ENCODE measurements at regions not wholly inside any gene's neighbourhood (a gene's known extent, or its start where the extent isn't known, plus 50 kb on each side); places are given as distances from the start of the nearest gene placed in this dataset.

- peak; percentile 10 for DNase-seq
- 87 to 88% methylated on average over 11 of the region's 11 CpGs for WGBS, 2 donors
- TF ChIP-seq CTCF (IDR thresholded peaks at IDR 0.05) (no peak), POLR2A (IDR thresholded peaks at IDR 0.05) (no peak)
- Histone ChIP-seq H3K27me3 (no peaks in the 10 kb centered on the region), H3K36me3 (ENCODE audit: low read depth, missing control alignments) (no peaks in the 10 kb centered on the region), H3K4me1 (no peaks in the 10 kb centered on the region), H3K9me3 (no peaks in the 10 kb centered on the region), H3K4me3 (no peak overlapping the region), H3K27ac (no peak overlapping the region)
- intact Hi-C loops (cut with DNase I; ENCODE audit: low total_unique reads) = no loop called here
Observed at GRCh38 chr6:170031684-170032121, 259.2 kb downstream of the DLL1 start.

DNA sequence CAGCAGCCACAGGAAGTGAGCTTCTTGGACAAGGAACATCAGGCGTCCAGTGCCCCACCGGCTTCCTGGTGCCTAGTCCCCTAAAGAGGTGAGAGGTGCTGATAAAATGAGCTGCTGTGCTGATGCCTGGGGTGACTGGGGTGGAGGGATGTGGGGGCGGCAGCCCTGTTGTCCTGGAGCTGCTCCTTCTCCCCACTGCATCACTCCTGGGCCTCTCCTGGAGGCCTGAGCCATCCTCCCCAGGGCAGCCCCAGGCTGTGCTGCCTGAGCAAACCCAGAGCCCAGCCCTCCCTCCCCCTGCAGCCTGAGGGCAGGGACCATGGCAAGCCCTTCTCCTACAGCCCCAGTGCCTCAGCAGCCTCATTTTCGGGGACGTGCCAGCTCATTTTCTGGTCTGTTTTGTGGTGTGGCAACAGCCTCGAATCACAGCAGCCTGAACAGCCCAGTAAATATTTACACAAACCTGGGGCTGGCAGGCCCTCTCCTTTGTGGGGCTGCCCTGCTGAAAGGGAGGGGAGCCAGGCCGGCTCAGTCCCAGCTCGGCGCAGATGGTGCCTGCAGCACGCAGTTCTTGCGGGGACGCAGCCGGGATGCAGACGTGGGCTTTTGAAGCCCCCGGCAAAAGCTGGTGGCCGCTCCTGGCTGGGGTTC, 259.9 kb downstream of the DLL1 start:
- TF ChIP-seq CTCF (IDR thresholded peaks at IDR 0.05) (no peak), POLR2A (IDR thresholded peaks at IDR 0.05) (no peak)
- 93% methylated on average over 15 to 16 of the region's 16 CpGs for WGBS, 2 donors
- intact Hi-C loops (cut with DNase I; ENCODE audit: low total_unique reads) = no loop called here
- Histone ChIP-seq H3K4me3 (no peak overlapping the region), H3K27me3 (no peaks in the 10 kb centered on the region), H3K4me1 (no peaks in the 10 kb centered on the region), H3K27ac (no peak overlapping the region), H3K9me3 (no peaks in the 10 kb centered on the region), H3K36me3 (ENCODE audit: low read depth, missing control alignments) (no peaks in the 10 kb centered on the region)
- DNase-seq = peak; percentile 6

DNA sequence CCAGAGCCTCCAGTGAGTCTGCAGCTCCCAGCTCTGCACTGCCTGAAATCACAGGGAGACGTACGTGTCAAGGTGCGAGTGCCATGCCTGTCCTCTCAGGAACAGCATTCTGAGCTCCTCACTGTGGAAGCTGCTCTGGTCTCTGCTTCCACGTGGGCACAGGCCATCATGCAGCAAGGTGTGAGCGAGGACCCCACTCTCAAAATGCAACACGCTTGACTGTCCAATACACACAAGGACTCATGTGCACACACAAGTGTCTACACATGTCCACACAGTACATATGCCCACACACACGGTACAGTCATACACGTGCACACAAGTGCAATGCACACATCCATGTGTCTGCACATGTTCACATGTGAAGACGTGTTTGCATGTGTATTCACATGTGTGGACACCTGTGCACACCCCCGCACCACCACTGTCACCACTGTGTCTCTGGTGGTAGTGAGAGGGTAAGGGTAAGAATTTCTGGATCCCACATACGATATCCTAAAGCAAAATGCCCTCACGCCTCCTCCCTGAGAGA, 260.5 kb downstream of the DLL1 start:
- H3K9me3 ChIP-seq = no peaks in the 10 kb centered on the region
- no peak for TF ChIP-seq POLR2A (IDR thresholded peaks at IDR 0.05)
- no peak for TF ChIP-seq CTCF (IDR thresholded peaks at IDR 0.05)
- H3K27ac ChIP-seq = no peak overlapping the region
- no peaks in the 10 kb centered on the region for H3K4me1 ChIP-seq
- intact Hi-C loops (cut with DNase I; ENCODE audit: low total_unique reads) = no loop called here
- DNase-seq = peak; percentile 7
- H3K4me3 ChIP-seq = no peak overlapping the region
- WGBS, 2 donors = 91 to 98% methylated on average over 10 to 12 of the region's 12 CpGs
- H3K36me3 ChIP-seq (ENCODE audit: low read depth, missing control alignments) = no peaks in the 10 kb centered on the region
- no peaks in the 10 kb centered on the region for H3K27me3 ChIP-seq

- no peak for TF ChIP-seq POLR2A (IDR thresholded peaks at IDR 0.05)
- TF ChIP-seq CTCF (IDR thresholded peaks at IDR 0.05) = no peak
- DNase-seq = peak; percentile 11
- Histone ChIP-seq H3K27ac (no peak overlapping the region), H3K4me1 (no peaks in the 10 kb centered on the region), H3K9me3 (no peaks in the 10 kb centered on the region), H3K4me3 (no peak overlapping the region), H3K36me3 (ENCODE audit: low read depth, missing control alignments) (no peaks in the 10 kb centered on the region), H3K27me3 (no peaks in the 10 kb centered on the region)
- WGBS, 2 donors = 90 to 98% methylated on average over 16 to 23 of the region's 23 CpGs
- intact Hi-C loops (cut with DNase I; ENCODE audit: low total_unique reads) = no loop called here
Observed at GRCh38 chr6:170029416-170030283, 261.2 kb downstream of the DLL1 start.

Measured in testis (tissue), 2 donors.